ENCODE measurements at regions not wholly inside any gene's neighbourhood (a gene's known extent, or its start where the extent isn't known, plus 50 kb on each side); places are given as distances from the start of the nearest gene placed in this dataset.
"Not testable (repeated sequence)": the region's sequence is repeated elsewhere in the genome, so short reads cannot be mapped to it uniquely, and the experiment has no call there.

DNA sequence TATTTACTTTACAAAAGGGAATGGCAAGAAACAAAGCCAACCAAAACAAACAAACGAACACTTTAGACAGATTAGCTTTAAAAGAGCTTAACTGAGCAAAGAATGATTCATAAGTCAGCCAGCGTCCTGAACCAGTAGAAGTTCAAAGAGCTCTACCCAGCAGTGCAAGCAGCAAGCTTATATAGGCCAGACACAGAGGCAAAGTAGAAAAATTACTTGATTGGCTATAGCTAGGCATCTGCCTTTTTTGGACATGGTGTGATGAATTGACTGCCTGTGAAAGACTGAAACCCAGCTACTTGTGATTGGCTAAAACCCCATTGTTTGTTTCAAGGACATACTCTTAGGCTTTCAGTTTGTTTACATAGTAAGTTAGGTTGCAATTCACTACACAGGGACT is 2120.0 kb upstream of the RAG2 start:
- ChIA-PET POLR2A (no interaction called here), CTCF (no interaction called here)
- TF ChIP-seq, protein P1, sequence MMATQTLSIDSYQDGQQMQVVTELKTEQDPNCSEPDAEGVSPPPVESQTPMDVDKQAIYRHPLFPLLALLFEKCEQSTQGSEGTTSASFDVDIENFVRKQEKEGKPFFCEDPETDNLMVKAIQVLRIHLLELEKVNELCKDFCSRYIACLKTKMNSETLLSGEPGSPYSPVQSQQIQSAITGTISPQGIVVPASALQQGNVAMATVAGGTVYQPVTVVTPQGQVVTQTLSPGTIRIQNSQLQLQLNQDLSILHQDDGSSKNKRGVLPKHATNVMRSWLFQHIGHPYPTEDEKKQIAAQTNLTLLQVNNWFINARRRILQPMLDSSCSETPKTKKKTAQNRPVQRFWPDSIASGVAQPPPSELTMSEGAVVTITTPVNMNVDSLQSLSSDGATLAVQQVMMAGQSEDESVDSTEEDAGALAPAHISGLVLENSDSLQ (IDR thresholded peaks at IDR 0.05): no peak
- TF ChIP-seq TARDBP (IDR thresholded peaks at IDR 0.05) (no peak), SUZ12 (IDR thresholded peaks at IDR 0.05) (no peak), BHLHE40 (IDR thresholded peaks at IDR 0.05; ENCODE audit: borderline replicate concordance) (no peak), L3MBTL2 (conservative IDR thresholded peaks at IDR 0.05) (no peak), FOXK2 (IDR thresholded peaks at IDR 0.05) (no peak), CTBP1 (IDR thresholded peaks at IDR 0.05; ENCODE audit: borderline replicate concordance) (no peak), ZNF384 (IDR thresholded peaks at IDR 0.05) (no peak), SP1 (IDR thresholded peaks at IDR 0.05) (no peak)
- DNase-seq (ENCODE audit: extremely low spot score): no peak

DNA sequence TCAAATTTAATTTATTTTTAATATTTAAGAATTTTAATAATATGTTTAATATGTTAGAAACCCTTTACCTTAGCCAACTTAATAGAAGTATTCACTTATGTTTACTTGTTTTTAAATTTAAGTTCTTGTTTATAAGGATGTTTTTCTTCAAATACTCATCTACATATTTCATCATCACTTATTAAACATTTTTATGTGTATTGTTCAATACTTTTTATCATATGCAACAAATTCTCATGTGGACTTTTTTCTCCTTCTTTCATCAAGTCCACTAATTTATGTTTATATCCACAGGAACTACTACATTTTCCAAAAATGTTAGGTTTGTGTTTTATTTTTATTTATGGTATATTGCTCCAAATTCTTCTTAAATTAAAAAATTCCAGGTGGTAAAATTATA is 2113.1 kb upstream of the RAG2 start:
- ChIA-PET CTCF (no interaction called here), POLR2A (no interaction called here)
- no peak for TF ChIP-seq LEF1 (IDR thresholded peaks at IDR 0.05; ENCODE audit: borderline replicate concordance)
- no peak for TF ChIP-seq FOXM1 (IDR thresholded peaks at IDR 0.05; ENCODE audit: borderline replicate concordance)
- no peak for TF ChIP-seq HDGF (IDR thresholded peaks at IDR 0.05; ENCODE audit: borderline replicate concordance)
- no peak for DNase-seq (ENCODE audit: extremely low spot score)

DNA sequence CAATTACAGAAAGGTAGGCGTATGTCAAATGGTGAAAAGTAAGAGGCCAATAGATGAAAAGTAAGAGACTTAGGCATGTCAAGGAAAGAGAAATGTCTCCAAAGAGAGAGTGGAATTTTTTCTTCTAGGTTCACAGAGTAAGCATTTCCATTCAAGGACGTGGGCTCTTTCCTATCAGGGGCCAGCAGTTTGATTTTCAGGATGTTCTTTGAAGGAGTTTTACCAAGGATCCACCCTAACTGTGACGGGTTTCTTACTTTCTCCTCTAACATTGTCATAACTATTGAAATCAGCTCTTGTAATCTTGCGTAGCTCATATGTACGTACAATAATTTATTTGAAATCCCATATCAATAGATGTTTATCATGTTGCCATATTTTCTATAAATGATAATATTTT is 2112.2 kb upstream of the RAG2 start:
- no peak for DNase-seq (ENCODE audit: extremely low spot score)
- no peak for TF ChIP-seq SUZ12 (IDR thresholded peaks at IDR 0.05)
- no peak for TF ChIP-seq TARDBP (IDR thresholded peaks at IDR 0.05)
- TF ChIP-seq NFRKB (IDR thresholded peaks at IDR 0.05): no peak
- no peak for TF ChIP-seq FOXA1 (IDR thresholded peaks at IDR 0.05)
- no peak for TF ChIP-seq ZNF384 (IDR thresholded peaks at IDR 0.05)
- TF ChIP-seq LEF1 (IDR thresholded peaks at IDR 0.05; ENCODE audit: borderline replicate concordance): no peak
- TF ChIP-seq L3MBTL2 (conservative IDR thresholded peaks at IDR 0.05): no peak
- ChIA-PET POLR2A (no interaction called here), CTCF (no interaction called here)

DNA sequence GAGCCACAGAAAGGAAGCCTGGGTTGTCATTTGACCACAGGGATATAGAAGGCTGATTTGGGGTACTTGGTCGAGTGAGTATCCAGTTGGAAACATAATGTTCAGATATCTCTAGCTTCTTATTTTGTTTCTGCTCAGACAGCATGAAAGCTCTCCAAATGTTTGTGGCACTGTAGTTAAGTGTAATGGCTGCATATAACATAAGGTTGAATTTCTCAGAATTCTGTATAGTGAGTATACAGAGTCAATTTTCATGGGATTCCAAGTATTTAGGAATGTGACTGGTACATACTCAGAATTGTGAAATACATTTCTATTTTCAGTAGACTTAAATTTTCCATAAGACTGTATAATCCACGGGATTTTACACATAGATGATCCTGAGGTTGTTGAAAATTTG is 2102.1 kb upstream of the RAG2 start:
- POLR2A ChIA-PET: no interaction called here
- CTCF ChIA-PET: no interaction called here

DNA sequence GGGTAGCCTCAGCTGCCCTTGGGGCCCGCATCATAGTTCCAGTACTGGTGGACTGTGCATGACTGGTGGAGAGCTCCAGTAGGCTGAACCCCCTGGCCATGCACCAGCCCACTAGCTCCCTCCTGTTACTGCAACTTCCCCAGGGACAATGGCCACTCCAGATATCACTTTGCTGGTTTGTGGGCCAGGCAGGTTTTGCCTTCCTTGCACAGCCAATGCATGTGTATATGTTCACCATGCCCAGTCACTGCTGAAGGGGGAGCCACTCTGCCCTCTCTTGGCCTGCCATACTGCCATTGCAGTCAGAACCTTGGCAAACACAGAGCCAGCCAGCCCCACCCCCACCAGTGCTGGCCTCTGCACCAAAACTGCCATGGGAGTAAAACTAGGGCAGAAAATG is 2095.3 kb upstream of the RAG2 start:
- CTCF ChIA-PET: no interaction called here
- TF ChIP-seq HDGF (IDR thresholded peaks at IDR 0.05; ENCODE audit: borderline replicate concordance): no peak

More for the DNA sequence above, 2102.1 kb upstream of the RAG2 start:
- TF ChIP-seq BHLHE40 (IDR thresholded peaks at IDR 0.05; ENCODE audit: borderline replicate concordance) (no peak), FOXK2 (IDR thresholded peaks at IDR 0.05) (no peak), CTBP1 (IDR thresholded peaks at IDR 0.05; ENCODE audit: borderline replicate concordance) (no peak), FOXM1 (IDR thresholded peaks at IDR 0.05; ENCODE audit: borderline replicate concordance) (no peak), SUZ12 (IDR thresholded peaks at IDR 0.05) (no peak), TARDBP (IDR thresholded peaks at IDR 0.05) (no peak), LEF1 (IDR thresholded peaks at IDR 0.05; ENCODE audit: borderline replicate concordance) (no peak)
- TF ChIP-seq, protein P1 (IDR thresholded peaks at IDR 0.05): no peak
- DNase-seq (ENCODE audit: extremely low spot score): no peak

DNA sequence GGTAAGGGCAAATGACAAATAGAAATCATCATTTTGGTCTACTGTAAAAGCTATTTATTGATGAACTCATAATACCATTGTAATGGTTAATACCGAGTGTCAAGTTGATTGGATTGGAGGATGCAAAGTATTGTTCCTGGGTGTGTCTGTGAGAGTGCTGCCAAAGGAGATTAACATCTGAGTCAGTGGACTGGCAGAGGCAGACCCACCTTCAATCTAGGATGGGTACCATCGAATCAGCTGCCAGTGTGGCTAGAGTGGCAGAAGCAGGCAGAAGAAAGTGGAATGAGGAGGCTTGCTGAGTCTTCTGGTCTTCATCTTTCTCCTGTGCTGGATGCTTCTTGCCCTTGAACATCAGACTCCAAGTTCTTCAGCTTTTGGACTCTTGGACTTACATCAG is 2092.2 kb upstream of the RAG2 start:
- POLR2A ChIA-PET; CTCF ChIA-PET; DNase-seq (ENCODE audit: extremely low spot score): not testable (repeated sequence)

More for the DNA sequence above, 2095.3 kb upstream of the RAG2 start:
- POLR2A ChIA-PET: no interaction called here
- DNase-seq (ENCODE audit: extremely low spot score): no peak

DNA sequence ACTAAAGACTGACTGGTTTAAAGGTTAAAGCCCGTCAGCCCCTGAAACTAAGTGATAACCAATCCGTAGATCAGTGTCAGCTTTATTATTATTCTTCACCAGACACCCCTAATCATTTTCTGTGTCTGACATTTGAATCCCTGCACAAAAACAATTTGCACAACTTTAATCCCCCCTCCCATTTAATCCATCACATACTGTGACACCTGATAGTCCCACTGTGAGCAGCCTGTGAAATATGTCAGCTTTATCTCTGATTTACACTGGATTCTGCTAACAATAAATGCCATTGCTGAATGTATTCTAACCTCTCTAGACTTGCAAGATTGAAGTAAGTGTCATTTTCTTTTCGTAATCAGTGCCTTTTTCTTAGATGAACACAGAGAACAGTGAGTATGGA is 2089.0 kb upstream of the RAG2 start:
- TF ChIP-seq CTBP1 (IDR thresholded peaks at IDR 0.05; ENCODE audit: borderline replicate concordance) (no peak), L3MBTL2 (conservative IDR thresholded peaks at IDR 0.05) (no peak), ELF4 (IDR thresholded peaks at IDR 0.05) (no peak), ZNF384 (IDR thresholded peaks at IDR 0.05) (no peak), HDGF (IDR thresholded peaks at IDR 0.05; ENCODE audit: borderline replicate concordance) (no peak), TARDBP (IDR thresholded peaks at IDR 0.05) (no peak), NFRKB (IDR thresholded peaks at IDR 0.05) (no peak), LEF1 (IDR thresholded peaks at IDR 0.05; ENCODE audit: borderline replicate concordance) (no peak), FOXA1 (IDR thresholded peaks at IDR 0.05) (no peak), FOXK2 (IDR thresholded peaks at IDR 0.05) (no peak)
- TF ChIP-seq, protein P1 (IDR thresholded peaks at IDR 0.05): no peak
- ChIA-PET POLR2A (no interaction called here), CTCF (no interaction called here)
- DNase-seq (ENCODE audit: extremely low spot score): no peak

DNA sequence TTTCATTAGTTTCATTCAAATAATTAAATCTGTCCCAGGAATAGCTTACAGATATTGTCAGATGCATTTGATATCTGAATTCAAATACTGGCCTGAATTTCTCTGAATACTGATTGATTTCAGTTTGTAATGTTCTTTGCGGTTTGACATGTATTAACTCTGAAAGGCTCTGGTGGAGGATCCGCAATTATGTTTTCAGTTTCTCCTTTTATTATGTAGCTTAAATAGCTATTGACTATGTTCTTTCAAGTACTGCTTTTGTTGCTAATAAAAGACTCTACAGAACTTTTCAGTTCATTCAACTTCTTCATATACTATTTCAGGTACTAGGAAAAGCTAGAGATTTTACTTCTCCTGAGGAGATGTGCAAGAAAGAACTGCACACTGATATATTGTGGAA is 2085.4 kb upstream of the RAG2 start:
- CTCF ChIA-PET: no interaction called here
- DNase-seq (ENCODE audit: extremely low spot score): no peak
- POLR2A ChIA-PET: no interaction called here
- no peak for TF ChIP-seq TARDBP (IDR thresholded peaks at IDR 0.05)
- TF ChIP-seq SUZ12 (IDR thresholded peaks at IDR 0.05): no peak
- no peak for TF ChIP-seq ZNF384 (IDR thresholded peaks at IDR 0.05)
- no peak for TF ChIP-seq SP1 (IDR thresholded peaks at IDR 0.05)
- no peak for TF ChIP-seq FOXK2 (IDR thresholded peaks at IDR 0.05)
- no peak for TF ChIP-seq LEF1 (IDR thresholded peaks at IDR 0.05; ENCODE audit: borderline replicate concordance)
- TF ChIP-seq, protein P1 (IDR thresholded peaks at IDR 0.05): no peak
- no peak for TF ChIP-seq CTBP1 (IDR thresholded peaks at IDR 0.05; ENCODE audit: borderline replicate concordance)
- TF ChIP-seq ARNT (IDR thresholded peaks at IDR 0.05): no peak
- TF ChIP-seq BHLHE40 (IDR thresholded peaks at IDR 0.05; ENCODE audit: borderline replicate concordance): no peak
- TF ChIP-seq FOXA1 (IDR thresholded peaks at IDR 0.05): no peak
- no peak for TF ChIP-seq ELF4 (IDR thresholded peaks at IDR 0.05)
- no peak for TF ChIP-seq HDGF (IDR thresholded peaks at IDR 0.05; ENCODE audit: borderline replicate concordance)
- no peak for TF ChIP-seq FOXM1 (IDR thresholded peaks at IDR 0.05; ENCODE audit: borderline replicate concordance)
- no peak for TF ChIP-seq NFRKB (IDR thresholded peaks at IDR 0.05)
